D721Med (cell line): ENCODE measurements at regions not wholly inside any gene's neighbourhood (a gene's known extent, or its start where the extent isn't known, plus 50 kb on each side); places are given as distances from the start of the nearest gene placed in this dataset.

Experiments used
- DNase-seq: peaks from one replicate; pipeline ENCODE4 v3.0.0; 2011; ENCODE audit warnings: low spot score; ENCODE audit not compliant: insufficient read length
- FAIRE-seq: peaks from 2 replicates; lab custom pipeline; 2011; peaks lifted over from hg19 to GRCh38; lab: Jason Lieb, UNC
- CTCF ChIP-seq: IDR thresholded peaks from 2 replicates; pipeline ENCODE4 v1.5.1; 2012; ENCODE audit warnings: mild to moderate bottlenecking, control low read depth; ENCODE audit not compliant: insufficient read depth; ENCODE audit errors: missing control alignments

GRCh38 chr17:14919631-14920213 lies 345.4 kb downstream of the PMP22 start:
- no peak for FAIRE-seq
- no peak for DNase-seq

GRCh38 chr17:14919094-14919493 lies 346.0 kb downstream of the PMP22 start:
- no peak for TF ChIP-seq CTCF
- FAIRE-seq (no peak), DNase-seq (no peak)

More at GRCh38 chr17:14919631-14920213, 345.4 kb downstream of the PMP22 start:
- no peak for TF ChIP-seq CTCF

GRCh38 chr17:14918540-14918939 lies 346.6 kb downstream of the PMP22 start:
- FAIRE-seq: no peak
- no peak for DNase-seq
- TF ChIP-seq CTCF: no peak

GRCh38 chr17:14910916-14911315 lies 354.2 kb downstream of the PMP22 start:
- no peak for FAIRE-seq
- TF ChIP-seq CTCF: no peak
- DNase-seq: no peak

GRCh38 chr17:14904386-14904785 lies 360.7 kb downstream of the PMP22 start:
- FAIRE-seq (no peak), DNase-seq (no peak)
- TF ChIP-seq CTCF: no peak

GRCh38 chr17:14903854-14904253 lies 361.3 kb downstream of the PMP22 start:
- FAIRE-seq (no peak), DNase-seq (no peak)
- no peak for TF ChIP-seq CTCF

- DNase-seq (no peak), FAIRE-seq (no peak)
- no peak for TF ChIP-seq CTCF
Measured at GRCh38 chr17:14902803-14903202, 362.3 kb downstream of the PMP22 start.
